Mammary epithelial cell (primary cell): ENCODE measurements at regions not wholly inside any gene's neighbourhood (a gene's known extent, or its start where the extent isn't known, plus 50 kb on each side); places are given as distances from the start of the nearest gene placed in this dataset.

Experiments
- EZH2 ChIP-seq: IDR thresholded peaks from 2 replicates; pipeline ENCODE4 v1.6.1; 2012; ENCODE audit warnings: low read length, inconsistent platforms, borderline replicate concordance
- TF ChIP-seq, protein P1 (sequence below), 2 donors: IDR thresholded peaks in 1 of 2; conservative IDR thresholded peaks in 1 of 2; 2 replicates each; pipeline ENCODE4 v1.5.1; 2011 to 2012; ENCODE audit warnings: inconsistent platforms in 2 of 2, low read length in 2 of 2, mild to moderate bottlenecking in 2 of 2, control low read depth in 1 of 2, low read depth in 1 of 2; ENCODE audit not compliant: insufficient read depth in 1 of 2; ENCODE audit errors: extremely low read depth in 1 of 2

GRCh38 chr2:128414946-128415778, 96.5 kb upstream of the HS6ST1 start:
- TF ChIP-seq, protein P1, sequence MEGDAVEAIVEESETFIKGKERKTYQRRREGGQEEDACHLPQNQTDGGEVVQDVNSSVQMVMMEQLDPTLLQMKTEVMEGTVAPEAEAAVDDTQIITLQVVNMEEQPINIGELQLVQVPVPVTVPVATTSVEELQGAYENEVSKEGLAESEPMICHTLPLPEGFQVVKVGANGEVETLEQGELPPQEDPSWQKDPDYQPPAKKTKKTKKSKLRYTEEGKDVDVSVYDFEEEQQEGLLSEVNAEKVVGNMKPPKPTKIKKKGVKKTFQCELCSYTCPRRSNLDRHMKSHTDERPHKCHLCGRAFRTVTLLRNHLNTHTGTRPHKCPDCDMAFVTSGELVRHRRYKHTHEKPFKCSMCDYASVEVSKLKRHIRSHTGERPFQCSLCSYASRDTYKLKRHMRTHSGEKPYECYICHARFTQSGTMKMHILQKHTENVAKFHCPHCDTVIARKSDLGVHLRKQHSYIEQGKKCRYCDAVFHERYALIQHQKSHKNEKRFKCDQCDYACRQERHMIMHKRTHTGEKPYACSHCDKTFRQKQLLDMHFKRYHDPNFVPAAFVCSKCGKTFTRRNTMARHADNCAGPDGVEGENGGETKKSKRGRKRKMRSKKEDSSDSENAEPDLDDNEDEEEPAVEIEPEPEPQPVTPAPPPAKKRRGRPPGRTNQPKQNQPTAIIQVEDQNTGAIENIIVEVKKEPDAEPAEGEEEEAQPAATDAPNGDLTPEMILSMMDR (conservative IDR thresholded peaks at IDR 0.05 in 1 of 2, IDR thresholded peaks at IDR 0.05 in 1 of 2; ENCODE audit: extremely low read depth in 1 of 2, insufficient read depth in 1 of 2, low read depth in 1 of 2, low read length in 2 of 2), result no peak
- TF ChIP-seq EZH2, result no peak
